HCT116 (cell line): ENCODE measurements at regions not wholly inside any gene's neighbourhood (a gene's known extent, or its start where the extent isn't known, plus 50 kb on each side); places are given as distances from the start of the nearest gene placed in this dataset.

Experiments used
- ATAC-seq: fragments of 200-7000 bp; cut with Tn5 transposase; 2 replicates; pipeline ENCODE4 v1.9.1; 2020; ENCODE audit warnings: mild to moderate bottlenecking, moderate library complexity
- BruUV-seq: library from RNA; stranded (reverse); fragments of 400-500 nt; replicated peaks from 2 replicates; lab custom pipeline; 2021; lab: Mats Ljungman, UMichigan
- CTCF ChIA-PET: fragments of 300-600 bp; sonication (Branson Sonifier 250); formaldehyde crosslinking; loops from one replicate; lab custom pipeline; 2021; ENCODE audit warnings: antibody characterized with exemption; lab: Charles Lee
- POLR2A ChIA-PET: fragments of 300-600, 350-600 bp; sonication (Branson Sonifier 250); formaldehyde crosslinking; loops from one replicate; lab custom pipeline; 2021; ENCODE audit warnings: antibody characterized with exemption; lab: Charles Lee
- RAD21 ChIA-PET, 2 experiments: fragments of 300-600 bp; sonication (Branson Sonifier 250); formaldehyde crosslinking; loops; one replicate each; lab custom pipeline; 2023; ENCODE audit warnings: low total read pairs in 2 of 2; ENCODE audit not compliant: uncharacterized antibody in 2 of 2, unreplicated experiment in 2 of 2, low non-redundant PET in 1 of 2; lab: Charles Lee
- DNase-seq: peaks from one replicate; pipeline ENCODE4 v3.0.0-alpha.2; 2010; ENCODE audit warnings: low read depth, low spot score
- H2AFZ ChIP-seq: fragments of 200-600 bp; shearing (Covaris generic), sonication (generic); 2 replicates; pipeline ENCODE4 v1.6.1; 2017; ENCODE audit warnings: low read depth, mixed run types, mixed read lengths, antibody characterized with exemption, low read length; ENCODE audit not compliant: poor library complexity, severe bottlenecking
- H3K27ac ChIP-seq: 2 replicates; pipeline ENCODE4 v1.5.1; 2012; ENCODE audit warnings: low read depth, low read length
- H3K27me3 ChIP-seq: fragments of 200-600 bp; sonication (generic); 2 replicates; pipeline ENCODE4 v1.6.1; 2016; ENCODE audit warnings: mixed run types, low read length, mixed read lengths; ENCODE audit not compliant: insufficient read depth
- H3K36me3 ChIP-seq, 2 experiments: fragments of 200-500 bp in 1 of 2; fragments of 200-600 bp in 1 of 2; sonication (Bioruptor generic) in 1 of 2; sonication (generic) in 1 of 2; 2 replicates each; pipeline versions ENCODE4 v1.5.1 to v1.6.1; 2014 to 2016; ENCODE audit warnings: low read length in 2 of 2, inconsistent platforms in 1 of 2, mixed read lengths in 1 of 2, mixed run types in 1 of 2; ENCODE audit not compliant: insufficient read depth in 2 of 2, control insufficient read depth in 1 of 2
- H3K4me1 ChIP-seq, 2 experiments: fragments of 200-600 bp in 1 of 2; sonication (generic) in 1 of 2; 2 replicates each; pipeline versions ENCODE4 v1.5.1 to v1.6.1; 2012 to 2017; ENCODE audit warnings: low read length in 2 of 2, inconsistent platforms in 1 of 2, mild to moderate bottlenecking in 1 of 2, mixed read lengths in 1 of 2, mixed run types in 1 of 2, moderate library complexity in 1 of 2; ENCODE audit not compliant: insufficient read depth in 2 of 2, control insufficient read depth in 1 of 2
- H3K4me2 ChIP-seq: fragments of 200-600 bp; sonication (generic); 2 replicates; pipeline ENCODE4 v1.6.1; 2017; ENCODE audit warnings: mixed run types, low read length, mixed read lengths
- H3K4me3 ChIP-seq, 2 experiments: fragments of 200-600 bp in 1 of 2; sonication (generic) in 1 of 2; replicated peaks in 1 of 2; 2 replicates each; pipeline ENCODE4 v1.5.1; 2011 to 2016; ENCODE audit warnings: low read length in 2 of 2, control low read depth in 1 of 2, low read depth in 1 of 2, mild to moderate bottlenecking in 1 of 2, mixed read lengths in 1 of 2, mixed run types in 1 of 2
- H3K79me2 ChIP-seq: fragments of 200-600 bp; sonication (generic); 2 replicates; pipeline ENCODE4 v1.6.1; 2017; ENCODE audit warnings: mild to moderate bottlenecking, mixed run types, low read length, moderate library complexity, mixed read lengths; ENCODE audit not compliant: insufficient read depth
- H3K9ac ChIP-seq: fragments of 200-600 bp; sonication (generic); 2 replicates; pipeline ENCODE4 v1.6.1; 2016; ENCODE audit warnings: low read length, mixed read lengths
- H3K9me2 ChIP-seq: fragments of 200-600 bp; sonication (generic), shearing (Covaris generic); 2 replicates; pipeline ENCODE4 v1.6.1; 2017; ENCODE audit warnings: mixed run types, mild to moderate bottlenecking, moderate library complexity; ENCODE audit not compliant: insufficient read depth
- H3K9me3 ChIP-seq, 2 experiments: fragments of 200-500 bp in 1 of 2; fragments of 200-600 bp in 1 of 2; sonication (Bioruptor generic) in 1 of 2; sonication (generic) in 1 of 2; 2 replicates each; pipeline ENCODE4 v1.6.1; 2014 to 2017; ENCODE audit warnings: low read length in 2 of 2, mixed read lengths in 2 of 2, inconsistent platforms in 1 of 2, low read depth in 1 of 2, mild to moderate bottlenecking in 1 of 2, mixed run types in 1 of 2, moderate library complexity in 1 of 2; ENCODE audit not compliant: control insufficient read depth in 1 of 2, insufficient read depth in 1 of 2
- H4K20me1 ChIP-seq: fragments of 200-600 bp; sonication (generic), shearing (Covaris generic); 2 replicates; pipeline ENCODE4 v1.6.1; 2017; ENCODE audit warnings: mixed run types, mild to moderate bottlenecking, moderate library complexity; ENCODE audit not compliant: insufficient read depth
- ATF3 ChIP-seq: IDR thresholded peaks from 2 replicates; pipeline ENCODE4 v1.6.1; 2012
- CBX3 ChIP-seq: IDR thresholded peaks from 2 replicates; pipeline ENCODE4 v1.6.1; 2012; ENCODE audit warnings: low read depth
- CEBPB ChIP-seq: IDR thresholded peaks from 2 replicates; pipeline ENCODE4 v1.6.1; 2012; ENCODE audit warnings: low read depth
- ELF1 ChIP-seq: IDR thresholded peaks from 2 replicates; pipeline ENCODE4 v1.6.1; 2012; ENCODE audit warnings: low read depth, borderline replicate concordance
- EZH2 ChIP-seq: fragments of 200-600 bp; sonication (generic); IDR thresholded peaks from 2 replicates; pipeline ENCODE4 v1.6.1; 2017; ENCODE audit warnings: antibody characterized with exemption, mixed run types
- EZH2phosphoT487 ChIP-seq: fragments of 200-600 bp; IDR thresholded peaks from 2 replicates; pipeline ENCODE4 v1.6.1; 2018; ENCODE audit warnings: antibody characterized with exemption, borderline replicate concordance
- FOSL1 ChIP-seq: IDR thresholded peaks from 2 replicates; pipeline ENCODE4 v1.6.1; 2012; ENCODE audit warnings: low read depth
- JUND ChIP-seq: IDR thresholded peaks from 2 replicates; pipeline ENCODE4 v1.6.1; 2012
- POLR2A ChIP-seq: IDR thresholded peaks from 2 replicates; pipeline ENCODE4 v1.7.0; 2011; ENCODE audit warnings: borderline replicate concordance; ENCODE audit not compliant: insufficient read depth, insufficient read length; ENCODE audit errors: extremely low read depth
- POLR2AphosphoS5 ChIP-seq: IDR thresholded peaks from 2 replicates; pipeline ENCODE4 v1.6.1; 2011; ENCODE audit warnings: mild to moderate bottlenecking, low read depth, low read length, moderate library complexity
- RAD21 ChIP-seq: IDR thresholded peaks from 2 replicates; pipeline ENCODE4 v1.6.1; 2012; ENCODE audit warnings: low read depth, mild to moderate bottlenecking
- SIN3A ChIP-seq: IDR thresholded peaks from 2 replicates; pipeline ENCODE4 v1.6.1; 2012; ENCODE audit warnings: low read depth
- SP1 ChIP-seq: IDR thresholded peaks from 2 replicates; pipeline ENCODE4 v1.6.1; 2012; ENCODE audit warnings: low read depth
- YY1 ChIP-seq: IDR thresholded peaks from 2 replicates; pipeline ENCODE4 v1.6.1; 2011; ENCODE audit warnings: low read length, low read depth, moderate library complexity, mild to moderate bottlenecking; ENCODE audit not compliant: insufficient replicate concordance; ENCODE audit errors: extremely low read depth
- intact Hi-C: fragments of 100-400 bp; cut with micrococcal nuclease; formaldehyde crosslinking; loops from 2 replicates; pipeline ENCODE4 v1.10.0; 2022
- TF ChIP-seq, protein P1 (sequence below): IDR thresholded peaks from 2 replicates; pipeline ENCODE4 v1.6.1; 2012; ENCODE audit warnings: low read depth
- TF ChIP-seq, protein P2 (sequence below): IDR thresholded peaks from 2 replicates; pipeline ENCODE4 v1.6.1; 2011; ENCODE audit warnings: mild to moderate bottlenecking, low read length, moderate library complexity; ENCODE audit not compliant: insufficient replicate concordance; ENCODE audit errors: extremely low read depth

DNA sequence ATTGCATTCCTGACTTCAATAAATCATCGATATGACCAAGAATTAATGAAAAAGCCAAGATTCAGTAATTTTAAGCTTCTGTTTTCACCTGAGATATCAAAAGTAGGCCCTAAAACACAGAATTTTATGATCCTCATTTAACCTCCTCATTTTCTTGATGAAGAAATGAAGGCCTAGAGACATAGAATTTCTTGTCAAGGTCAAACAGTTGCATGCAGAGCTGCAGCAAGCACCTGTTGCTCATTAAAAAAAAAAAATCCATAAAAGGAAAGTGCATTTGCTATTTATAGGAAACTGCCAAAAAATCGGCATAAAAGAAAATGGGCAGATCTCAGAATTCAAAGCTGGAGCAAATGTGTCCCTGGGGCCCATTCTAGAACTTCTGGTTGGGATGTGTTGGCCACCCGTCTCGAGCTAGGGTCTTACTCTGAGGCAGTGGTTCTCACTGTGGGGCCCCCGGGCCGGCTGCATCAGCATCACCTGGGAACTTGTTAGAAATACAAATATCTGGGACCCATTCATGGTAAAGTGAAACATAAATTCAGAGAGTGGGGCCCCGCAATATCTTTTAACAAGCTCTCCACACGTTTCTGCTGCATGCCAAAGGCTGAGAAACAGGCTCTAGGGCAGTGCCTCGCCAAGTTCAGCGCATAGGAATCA lies 224.7 kb upstream of the UBL3 start (continued):
- TF ChIP-seq, protein P1, sequence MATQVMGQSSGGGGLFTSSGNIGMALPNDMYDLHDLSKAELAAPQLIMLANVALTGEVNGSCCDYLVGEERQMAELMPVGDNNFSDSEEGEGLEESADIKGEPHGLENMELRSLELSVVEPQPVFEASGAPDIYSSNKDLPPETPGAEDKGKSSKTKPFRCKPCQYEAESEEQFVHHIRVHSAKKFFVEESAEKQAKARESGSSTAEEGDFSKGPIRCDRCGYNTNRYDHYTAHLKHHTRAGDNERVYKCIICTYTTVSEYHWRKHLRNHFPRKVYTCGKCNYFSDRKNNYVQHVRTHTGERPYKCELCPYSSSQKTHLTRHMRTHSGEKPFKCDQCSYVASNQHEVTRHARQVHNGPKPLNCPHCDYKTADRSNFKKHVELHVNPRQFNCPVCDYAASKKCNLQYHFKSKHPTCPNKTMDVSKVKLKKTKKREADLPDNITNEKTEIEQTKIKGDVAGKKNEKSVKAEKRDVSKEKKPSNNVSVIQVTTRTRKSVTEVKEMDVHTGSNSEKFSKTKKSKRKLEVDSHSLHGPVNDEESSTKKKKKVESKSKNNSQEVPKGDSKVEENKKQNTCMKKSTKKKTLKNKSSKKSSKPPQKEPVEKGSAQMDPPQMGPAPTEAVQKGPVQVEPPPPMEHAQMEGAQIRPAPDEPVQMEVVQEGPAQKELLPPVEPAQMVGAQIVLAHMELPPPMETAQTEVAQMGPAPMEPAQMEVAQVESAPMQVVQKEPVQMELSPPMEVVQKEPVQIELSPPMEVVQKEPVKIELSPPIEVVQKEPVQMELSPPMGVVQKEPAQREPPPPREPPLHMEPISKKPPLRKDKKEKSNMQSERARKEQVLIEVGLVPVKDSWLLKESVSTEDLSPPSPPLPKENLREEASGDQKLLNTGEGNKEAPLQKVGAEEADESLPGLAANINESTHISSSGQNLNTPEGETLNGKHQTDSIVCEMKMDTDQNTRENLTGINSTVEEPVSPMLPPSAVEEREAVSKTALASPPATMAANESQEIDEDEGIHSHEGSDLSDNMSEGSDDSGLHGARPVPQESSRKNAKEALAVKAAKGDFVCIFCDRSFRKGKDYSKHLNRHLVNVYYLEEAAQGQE, result no peak
- no peak for TF ChIP-seq CEBPB
- TF ChIP-seq ELF1, result no peak

- POLR2A ChIA-PET, result no interaction called here
Measured at GRCh38 chr13:30074431-30074830, 224.0 kb upstream of the UBL3 start.

More at GRCh38 chr13:30074431-30074830, 224.0 kb upstream of the UBL3 start:
- Histone ChIP-seq H3K4me2 (no peak overlapping the region), H3K36me3 (no peaks in the 10 kb centered on the region), H3K4me1 (no peaks in the 10 kb centered on the region), H3K27ac (no peak overlapping the region), H3K9me3 (no peaks in the 10 kb centered on the region), H3K27me3 (no peaks in the 10 kb centered on the region), H3K4me3 (no peak overlapping the region), H2AFZ (no peak overlapping the region), H3K79me2 (no peaks in the 10 kb centered on the region), H3K9ac (no peak overlapping the region), H3K9me2 (no peaks in the 10 kb centered on the region), H4K20me1 (no peaks in the 10 kb centered on the region)
- no peak for DNase-seq
- TF ChIP-seq, protein P2, sequence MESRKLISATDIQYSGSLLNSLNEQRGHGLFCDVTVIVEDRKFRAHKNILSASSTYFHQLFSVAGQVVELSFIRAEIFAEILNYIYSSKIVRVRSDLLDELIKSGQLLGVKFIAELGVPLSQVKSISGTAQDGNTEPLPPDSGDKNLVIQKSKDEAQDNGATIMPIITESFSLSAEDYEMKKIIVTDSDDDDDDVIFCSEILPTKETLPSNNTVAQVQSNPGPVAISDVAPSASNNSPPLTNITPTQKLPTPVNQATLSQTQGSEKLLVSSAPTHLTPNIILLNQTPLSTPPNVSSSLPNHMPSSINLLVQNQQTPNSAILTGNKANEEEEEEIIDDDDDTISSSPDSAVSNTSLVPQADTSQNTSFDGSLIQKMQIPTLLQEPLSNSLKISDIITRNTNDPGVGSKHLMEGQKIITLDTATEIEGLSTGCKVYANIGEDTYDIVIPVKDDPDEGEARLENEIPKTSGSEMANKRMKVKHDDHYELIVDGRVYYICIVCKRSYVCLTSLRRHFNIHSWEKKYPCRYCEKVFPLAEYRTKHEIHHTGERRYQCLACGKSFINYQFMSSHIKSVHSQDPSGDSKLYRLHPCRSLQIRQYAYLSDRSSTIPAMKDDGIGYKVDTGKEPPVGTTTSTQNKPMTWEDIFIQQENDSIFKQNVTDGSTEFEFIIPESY, result no peak
- TF ChIP-seq, protein P1, result no peak
- TF ChIP-seq CBX3 (no peak), SP1 (no peak), EZH2phosphoT487 (no peak), RAD21 (no peak), POLR2A (no peak), JUND (no peak), SIN3A (no peak), FOSL1 (no peak), YY1 (no peak), CEBPB (no peak), POLR2AphosphoS5 (no peak), EZH2 (no peak), ATF3 (no peak)
- ChIA-PET CTCF (no interaction called here), RAD21 (no interaction called here)
- BruUV-seq, result no TSS peak
- ATAC-seq, result no peak
- intact Hi-C loops, result no loop called here
